K562 (cell line): ENCODE measurements at regions not wholly inside any gene's neighbourhood (a gene's known extent, or its start where the extent isn't known, plus 50 kb on each side); places are given as distances from the start of the nearest gene placed in this dataset.

Experiments
- ATAC-seq: fragments of 200-7000 bp; cut with Tn5 transposase; 3 replicates; pipeline ENCODE4 v1.9.1; 2020; ENCODE audit warnings: moderate library complexity
- BruUV-seq: library from RNA; stranded (reverse); fragments of 400-500 nt; replicated peaks from 2 replicates; lab custom pipeline; 2021; lab: Mats Ljungman, UMichigan
- CTCF ChIA-PET: fragments of 300-600 bp; formaldehyde crosslinking; extraction: SDS; loops from one replicate; lab custom pipeline; 2021; ENCODE audit warnings: low intra/inter-chr PET ratio; lab: Yijun Ruan, JAX
- POLR2A ChIA-PET: fragments of 300-600, 350-650 bp; sonication (Branson Sonifier 250); formaldehyde crosslinking; extraction: SDS; loops from one replicate; lab custom pipeline; 2021; ENCODE audit warnings: antibody characterized with exemption, inconsistent platforms; lab: Yijun Ruan, JAX
- DNase-seq, 4 experiments: peaks; one replicate each; pipeline versions ENCODE4 v3.0.0 to v3.0.0-alpha.2; 2011 to 2018; ENCODE audit warnings: low spot score in 3 of 4, mixed read lengths in 3 of 4; ENCODE audit errors: extremely low read depth in 1 of 4
- FAIRE-seq: peaks from 2 replicates; lab custom pipeline; 2011; peaks lifted over from hg19 to GRCh38; lab: Jason Lieb, UNC
- H2AFZ ChIP-seq: 2 replicates; pipeline ENCODE4 v1.6.0; 2011; ENCODE audit warnings: low read depth, low read length, control low read depth, inconsistent platforms
- H3K27ac ChIP-seq: fragments of 200-600 bp; 3 replicates; pipeline ENCODE4 v1.8.0; 2011; ENCODE audit warnings: low read depth, mild to moderate bottlenecking, control low read depth, inconsistent platforms, low read length, moderate library complexity, mixed read lengths; ENCODE audit errors: extremely low read depth
- H3K27me3 ChIP-seq, 2 experiments: fragments of 300-600 bp in 1 of 2; 2 replicates in 1 of 2; 3 replicates in 1 of 2; pipeline versions ENCODE4 v1.6.0 to v1.8.0; 2011; ENCODE audit warnings: inconsistent platforms in 2 of 2, low read length in 2 of 2, mild to moderate bottlenecking in 1 of 2, mixed read lengths in 1 of 2, moderate library complexity in 1 of 2; ENCODE audit not compliant: control insufficient read depth in 2 of 2, insufficient read depth in 2 of 2
- H3K36me3 ChIP-seq: fragments of 300-600 bp; 3 replicates; pipeline ENCODE4 v1.8.0; 2011; ENCODE audit warnings: mild to moderate bottlenecking, low read length, inconsistent platforms; ENCODE audit not compliant: control insufficient read depth, insufficient read depth
- H3K4me1 ChIP-seq, 2 experiments: fragments of 200-600 bp in 1 of 2; replicated peaks in 1 of 2; 2 replicates in 1 of 2; 3 replicates in 1 of 2; pipeline versions ENCODE4 v1.5.1 to v1.8.0; 2011; ENCODE audit warnings: inconsistent platforms in 2 of 2, low read length in 2 of 2, mild to moderate bottlenecking in 1 of 2, mixed read lengths in 1 of 2, moderate library complexity in 1 of 2; ENCODE audit not compliant: control insufficient read depth in 2 of 2, insufficient read depth in 2 of 2
- H3K4me2 ChIP-seq: 2 replicates; pipeline ENCODE4 v1.6.1; 2011; ENCODE audit warnings: low read length, control low read depth, inconsistent platforms, mixed read lengths; ENCODE audit not compliant: insufficient read depth
- H3K4me3 ChIP-seq: fragments of 200-600 bp; sonication (generic), shearing (Covaris generic); 2 replicates; pipeline ENCODE4 v1.5.1; 2016; ENCODE audit warnings: control low read depth, inconsistent platforms
- H3K79me2 ChIP-seq: fragments of 200-600 bp; 3 replicates; pipeline ENCODE4 v1.8.0; 2011; ENCODE audit warnings: low read length, inconsistent platforms; ENCODE audit not compliant: control insufficient read depth, insufficient read depth
- H3K9ac ChIP-seq, 2 experiments: 2 replicates each; pipeline versions ENCODE4 v1.6.0 to v1.6.1; 2011; ENCODE audit warnings: low read depth in 2 of 2, low read length in 2 of 2, control low read depth in 1 of 2, inconsistent platforms in 1 of 2, mild to moderate bottlenecking in 1 of 2, mixed read lengths in 1 of 2; ENCODE audit not compliant: insufficient read depth in 1 of 2
- H3K9me1 ChIP-seq: one replicate; pipeline ENCODE4 v1.6.0; 2011; ENCODE audit warnings: inconsistent platforms, mild to moderate bottlenecking, low read length, moderate library complexity; ENCODE audit not compliant: control insufficient read depth, insufficient read depth
- H3K9me3 ChIP-seq: replicated peaks from 2 replicates; pipeline ENCODE4 v1.5.1; 2011; ENCODE audit warnings: low read depth, low read length, inconsistent platforms; ENCODE audit not compliant: control insufficient read depth, insufficient read depth
- H4K20me1 ChIP-seq: replicated peaks from 2 replicates; pipeline ENCODE4 v1.6.1; 2011; ENCODE audit warnings: low read length, inconsistent platforms, mixed read lengths; ENCODE audit not compliant: control insufficient read depth, insufficient read depth
- NFIX ChIP-seq: fragments of 250-450 bp; sonication (Bioruptor Pico); IDR thresholded peaks from 2 replicates; pipeline ENCODE4 v1.4.0; 2020; ENCODE audit warnings: low read depth, mild to moderate bottlenecking, moderate library complexity
- RFX1 ChIP-seq: fragments of 450-650 bp; IDR thresholded peaks from 2 replicates; pipeline ENCODE4 v1.6.1; 2016; ENCODE audit warnings: mild to moderate bottlenecking, moderate library complexity
- YY1 ChIP-seq, 3 experiments: IDR thresholded peaks; 2 replicates each; pipeline ENCODE4 v1.6.1; 2011; ENCODE audit warnings: low read length in 2 of 3, mild to moderate bottlenecking in 2 of 3, moderate library complexity in 2 of 3, borderline replicate concordance in 1 of 3, control low read depth in 1 of 3, low read depth in 1 of 3; ENCODE audit not compliant: insufficient read depth in 3 of 3, insufficient replicate concordance in 2 of 3, control insufficient read depth in 1 of 3, insufficient read length in 1 of 3; ENCODE audit errors: extremely low read depth in 1 of 3
- ZNF24 ChIP-seq: fragments of 450-650 bp; IDR thresholded peaks from 2 replicates; pipeline ENCODE4 v1.6.1; 2016
- WGBS: fragments of 100-300 bp; shearing (Covaris generic); methylation state at CpG from one replicate; pipeline ENCODE4 v1.1.6; 2016; ENCODE audit warnings: low coverage, mixed read lengths; ENCODE audit not compliant: insufficient coverage; ENCODE audit errors: missing lambda C conversion rate; 5-methylcytosine and 5-hydroxymethylcytosine counted together
- in situ Hi-C: fragments of 300-500 bp; cut with MboI; formaldehyde crosslinking; loops from 4 replicates; pipeline ENCODE4 v1.15.0; 2018; ENCODE audit warnings: inconsistent platforms, mixed read lengths
- intact Hi-C: fragments of 100-400 bp; cut with micrococcal nuclease; formaldehyde crosslinking; loops from 2 replicates; pipeline ENCODE4 v1.14.2; 2022

- no peaks in the 10 kb centered on the region for H3K79me2 ChIP-seq
- H3K4me2 ChIP-seq, result no peak overlapping the region
- FAIRE-seq (no peak), DNase-seq (no peak), ATAC-seq (no peak)
- CTCF ChIA-PET, result no interaction called here
- H3K4me3 ChIP-seq, result no peak overlapping the region
- POLR2A ChIA-PET, result interaction anchor here (0.6 kb wide), 1 partner anchor 49 kb away, joined by 3 read pairs; no protein-coding TSS in a partner anchor
- no peaks in the 10 kb centered on the region for H3K9me1 ChIP-seq
- no TSS peak for BruUV-seq
- peaks cover 3 to 19% of the 10 kb centered on the region in 2 experiments; a peak in 4 of 5 replicates for H3K27me3 ChIP-seq
- H3K9me3 ChIP-seq, result 0 out of 2 replicates have a peak, but pooled peaks cover 3% of the 10 kb centered on the region
- in situ Hi-C loops (no loop called here), intact Hi-C loops (no loop called here)
- no peaks in the 10 kb centered on the region for H4K20me1 ChIP-seq
- no peak overlapping the region for H2AFZ ChIP-seq
- 36% methylated on average over 11 of the region's 14 CpGs for WGBS
- H3K9ac ChIP-seq, result no peak overlapping the region
- no peaks in the 10 kb centered on the region for H3K36me3 ChIP-seq
- peaks cover 8 to 21% of the 10 kb centered on the region in 2 experiments; a peak in 4 of 5 replicates for H3K4me1 ChIP-seq
- TF ChIP-seq YY1 (IDR thresholded peaks at IDR 0.05; ENCODE audit: borderline replicate concordance in 1 of 3, control insufficient read depth in 1 of 3, extremely low read depth in 1 of 3, insufficient read depth in 3 of 3, insufficient read length in 1 of 3, insufficient replicate concordance in 2 of 3, low read depth in 1 of 3, low read length in 2 of 3) (peak in 1 of 3 experiments; percentile 69), RFX1 (no peak)
- no peak overlapping the region for H3K27ac ChIP-seq
Observed at GRCh38 chr12:124623344-124624035, 56.1 kb upstream of the NCOR2 start.

GRCh38 chr12:124622764-124623163 lies 55.4 kb upstream of the NCOR2 start:
- Histone ChIP-seq H4K20me1 (no peaks in the 10 kb centered on the region), H3K9me1 (no peaks in the 10 kb centered on the region), H3K4me1 (peaks cover 8 to 25% of the 10 kb centered on the region in 2 experiments; a peak in 4 of 5 replicates), H2AFZ (no peak overlapping the region), H3K27ac (no peak overlapping the region), H3K36me3 (no peaks in the 10 kb centered on the region), H3K4me2 (no peak overlapping the region), H3K9ac (peak overlapping the region in 1 of 2 experiments; percentile 40; a peak in 1 of 4 replicates), H3K79me2 (no peaks in the 10 kb centered on the region), H3K4me3 (no peak overlapping the region), H3K9me3 (0 out of 2 replicates have a peak, but pooled peaks cover 3% of the 10 kb centered on the region), H3K27me3 (peaks cover 7 to 26% of the 10 kb centered on the region in 2 experiments; a peak in 4 of 5 replicates)
- DNase-seq (no peak), FAIRE-seq (no peak), ATAC-seq (no peak)
- POLR2A ChIA-PET, result interaction anchor here (0.6 to 1.0 kb wide), 5 partner anchors 11 to 261 kb away, joined by 3 to 4 read pairs (median 3); no protein-coding TSS in a partner anchor
- no TSS peak for BruUV-seq
- intact Hi-C loops (no loop called here), in situ Hi-C loops (no loop called here)
- CTCF ChIA-PET, result no interaction called here
- TF ChIP-seq ZNF24, result peak; percentile 78
- no peak for TF ChIP-seq NFIX (CRISPR knock-in tag)
- 23% methylated on average over 10 of the region's 10 CpGs for WGBS
